ENCODE measurements at regions not wholly inside any gene's neighbourhood (a gene's known extent, or its start where the extent isn't known, plus 50 kb on each side); places are given as distances from the start of the nearest gene placed in this dataset.
"Not testable (repeated sequence)": the region's sequence is repeated elsewhere in the genome, so short reads cannot be mapped to it uniquely, and the experiment has no call there.

DNA sequence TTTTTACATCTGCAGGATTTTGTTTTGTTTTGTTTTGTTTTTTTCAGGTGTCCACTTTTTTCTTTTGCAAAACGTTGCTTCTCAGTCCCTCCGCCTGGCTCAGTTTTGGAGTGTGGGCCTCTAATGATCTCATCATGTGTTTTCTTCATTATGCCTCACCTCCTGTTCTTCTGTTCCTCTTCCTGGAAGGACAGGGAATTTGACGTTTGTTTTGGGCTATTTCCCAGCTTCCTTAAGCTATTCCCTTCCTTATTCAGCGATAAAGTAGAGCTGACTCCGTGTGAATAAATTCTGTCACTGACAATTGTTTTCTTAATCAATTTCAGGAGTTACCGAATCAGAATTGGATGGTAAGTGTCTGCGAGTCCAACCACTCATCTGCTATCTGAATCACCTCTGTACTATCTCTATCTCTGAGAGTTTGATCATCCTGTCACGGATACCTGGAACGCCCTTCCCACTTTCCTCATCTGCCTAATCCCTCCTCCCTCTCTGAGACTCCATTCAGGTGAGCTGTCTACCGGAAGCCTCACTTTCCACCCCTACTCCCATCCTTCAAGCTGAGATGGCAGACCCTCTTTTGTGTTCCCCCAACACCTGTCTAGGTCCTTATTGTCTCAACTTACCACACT, 218.4 kb downstream of the GATA3 start:
- H3K4me1 Mint-ChIP-seq, result no peaks in the 10 kb centered on the region
- DNase-seq (ENCODE audit: low spot score in 2 of 2), result no peak
- no peak overlapping the region for H3K4me3 Mint-ChIP-seq
- H3K9me3 Mint-ChIP-seq, result no peaks in the 10 kb centered on the region
- ATAC-seq, result no peak
- no peaks in the 10 kb centered on the region for H3K36me3 Mint-ChIP-seq
- H3K27ac Mint-ChIP-seq, result no peak overlapping the region

DNA sequence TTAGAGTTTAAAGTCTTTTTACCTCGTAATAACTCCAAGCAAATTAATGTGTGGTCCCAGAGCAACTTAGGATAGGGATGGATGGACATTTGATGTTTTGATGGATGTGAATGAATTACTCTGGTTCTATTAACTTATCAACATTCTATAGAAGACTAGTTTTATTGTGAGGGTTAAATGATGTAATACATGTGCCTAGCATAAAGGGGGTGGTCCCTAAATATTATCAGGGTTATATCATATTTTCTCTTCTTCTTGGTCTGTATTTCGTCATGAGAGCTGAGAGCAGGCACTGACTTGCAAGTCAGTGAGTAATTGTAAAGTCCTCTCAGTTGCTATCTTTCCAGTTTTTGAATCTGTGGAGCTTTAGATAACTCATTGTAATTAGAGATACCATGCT, 219.3 kb downstream of the GATA3 start:
- Mint-ChIP-seq H3K4me3 (no peak overlapping the region), H3K27ac (peak overlapping the region; percentile 16), H3K4me1 (no peaks in the 10 kb centered on the region), H3K36me3 (no peaks in the 10 kb centered on the region), H3K9me3 (no peaks in the 10 kb centered on the region)
- no peak for ATAC-seq
- DNase-seq (ENCODE audit: low spot score in 2 of 2), result no peak

DNA sequence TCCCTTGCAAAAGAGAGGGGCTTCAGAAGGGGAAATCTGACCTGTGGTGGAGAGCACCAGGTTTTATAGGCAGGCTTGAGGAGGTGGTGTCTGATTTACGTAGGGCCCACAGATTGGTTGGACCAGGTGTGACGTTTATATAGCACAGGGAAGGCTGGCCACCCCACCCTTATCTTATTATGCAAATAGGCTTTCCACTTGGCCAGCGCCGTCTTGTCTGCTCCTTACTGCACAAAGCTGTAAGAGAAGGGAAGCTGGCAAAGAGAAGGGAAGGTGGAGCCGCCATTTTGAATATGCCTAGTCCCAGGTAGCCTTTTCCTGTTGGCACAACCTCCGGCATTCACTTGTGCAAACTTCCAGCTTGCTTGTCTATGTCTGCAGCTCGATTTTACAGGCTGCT, 221.4 kb downstream of the GATA3 start:
- ATAC-seq (no peak), DNase-seq (ENCODE audit: low spot score in 2 of 2) (no peak)
- Mint-ChIP-seq H3K36me3 (no peaks in the 10 kb centered on the region), H3K27ac (no peak overlapping the region), H3K9me3 (no peaks in the 10 kb centered on the region), H3K4me3 (no peak overlapping the region), H3K4me1 (peaks cover 6% of the 10 kb centered on the region)

DNA sequence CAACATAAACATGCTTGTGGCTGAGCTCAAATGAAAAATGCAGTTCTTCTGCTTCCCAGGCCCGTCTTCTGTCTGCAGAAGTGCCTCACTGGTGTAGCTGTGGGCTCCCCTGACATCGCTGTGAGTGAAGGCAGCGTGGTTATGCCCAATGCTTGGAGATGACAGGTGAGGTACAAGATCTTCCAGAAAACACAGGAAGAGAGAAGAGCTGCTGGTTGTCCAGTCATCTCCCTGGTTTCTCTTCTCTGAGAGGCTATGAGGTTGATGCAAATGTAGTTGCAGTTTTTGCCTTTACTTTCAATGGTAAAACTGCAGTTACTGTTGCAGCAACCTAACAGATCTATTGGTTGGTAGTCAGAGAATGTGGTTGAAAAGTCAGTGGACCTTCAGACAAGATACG, 223.6 kb downstream of the GATA3 start:
- peaks cover 18% of the 10 kb centered on the region for H3K4me1 Mint-ChIP-seq
- no peaks in the 10 kb centered on the region for H3K36me3 Mint-ChIP-seq
- H3K27ac Mint-ChIP-seq, result no peak overlapping the region
- DNase-seq (ENCODE audit: low spot score in 2 of 2) (no peak), ATAC-seq (peak; percentile 42)
- no peaks in the 10 kb centered on the region for H3K9me3 Mint-ChIP-seq
- H3K4me3 Mint-ChIP-seq, result no peak overlapping the region

DNA sequence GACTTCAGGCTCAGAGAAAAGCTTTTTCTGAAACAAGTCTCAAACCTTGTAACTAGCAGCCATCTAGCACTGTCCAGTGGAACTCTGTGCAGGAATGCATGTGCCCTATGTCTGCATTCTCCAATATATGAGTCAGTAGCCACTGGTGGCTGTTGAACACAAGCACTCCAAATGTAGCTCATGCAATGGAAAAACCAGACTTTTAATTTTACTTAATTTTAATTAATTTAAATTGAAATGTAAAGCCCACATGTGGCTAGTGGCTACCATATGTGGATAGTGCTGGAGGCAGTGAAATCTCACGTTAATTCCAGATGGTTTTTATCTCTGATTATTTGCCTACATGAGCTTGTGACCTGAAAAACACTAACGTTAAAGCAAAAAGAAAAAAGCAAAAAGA, 225.1 kb downstream of the GATA3 start:
- Mint-ChIP-seq H3K36me3 (no peaks in the 10 kb centered on the region), H3K9me3 (no peaks in the 10 kb centered on the region), H3K4me1 (peaks cover 18% of the 10 kb centered on the region), H3K4me3 (no peak overlapping the region), H3K27ac (no peak overlapping the region)
- DNase-seq (ENCODE audit: low spot score in 2 of 2), result no peak
- no peak for ATAC-seq

DNA sequence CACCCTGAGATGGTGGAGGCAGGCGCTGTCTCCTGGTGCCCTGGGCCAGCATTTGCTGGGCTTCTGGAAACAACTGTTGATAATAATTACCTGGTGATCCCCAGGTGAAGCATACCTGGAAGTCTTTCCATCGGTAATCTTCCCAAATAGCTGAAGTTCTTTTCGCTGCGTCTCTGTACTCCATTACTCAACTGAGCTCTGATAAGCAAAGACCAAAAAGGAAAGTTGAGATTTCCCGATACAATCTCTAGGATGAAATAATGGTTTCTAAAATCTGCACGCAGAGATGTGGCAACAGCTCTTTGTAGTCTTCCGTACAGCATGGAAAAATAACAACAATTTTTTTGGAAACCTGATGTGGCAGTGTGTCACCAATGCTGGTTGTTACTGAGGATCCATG, 226.5 kb downstream of the GATA3 start:
- no peak for DNase-seq (ENCODE audit: low spot score in 2 of 2)
- Mint-ChIP-seq H3K27ac (no peak overlapping the region), H3K9me3 (no peaks in the 10 kb centered on the region), H3K4me3 (no peak overlapping the region), H3K4me1 (peaks cover 18% of the 10 kb centered on the region), H3K36me3 (no peaks in the 10 kb centered on the region)
- no peak for ATAC-seq

DNA sequence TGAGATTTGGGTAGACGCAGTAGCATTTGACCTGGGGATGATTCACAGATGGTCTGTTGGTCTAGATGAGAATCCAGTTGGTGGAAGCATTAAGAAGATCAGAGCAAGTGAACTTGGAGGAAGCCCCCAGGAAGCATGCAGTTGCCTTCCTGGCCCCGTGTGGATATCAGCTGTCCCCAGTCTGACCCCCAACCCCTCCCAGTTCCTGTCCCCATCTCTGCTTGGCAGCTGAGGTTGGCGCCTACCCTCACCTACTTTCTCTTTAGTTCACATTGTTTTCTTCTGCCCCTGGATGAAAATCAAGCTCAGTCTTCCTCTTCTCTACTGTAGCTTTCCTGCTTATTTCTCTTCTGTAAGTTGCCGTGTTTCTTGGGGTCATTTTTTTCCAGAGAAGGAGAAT, 227.9 kb downstream of the GATA3 start:
- no peak for DNase-seq (ENCODE audit: low spot score in 2 of 2)
- H3K4me3 Mint-ChIP-seq, result no peak overlapping the region
- H3K27ac Mint-ChIP-seq, result peak overlapping the region; percentile 8
- no peak for ATAC-seq
- no peaks in the 10 kb centered on the region for H3K36me3 Mint-ChIP-seq
- H3K9me3 Mint-ChIP-seq, result no peaks in the 10 kb centered on the region
- H3K4me1 Mint-ChIP-seq, result peaks cover 18% of the 10 kb centered on the region

DNA sequence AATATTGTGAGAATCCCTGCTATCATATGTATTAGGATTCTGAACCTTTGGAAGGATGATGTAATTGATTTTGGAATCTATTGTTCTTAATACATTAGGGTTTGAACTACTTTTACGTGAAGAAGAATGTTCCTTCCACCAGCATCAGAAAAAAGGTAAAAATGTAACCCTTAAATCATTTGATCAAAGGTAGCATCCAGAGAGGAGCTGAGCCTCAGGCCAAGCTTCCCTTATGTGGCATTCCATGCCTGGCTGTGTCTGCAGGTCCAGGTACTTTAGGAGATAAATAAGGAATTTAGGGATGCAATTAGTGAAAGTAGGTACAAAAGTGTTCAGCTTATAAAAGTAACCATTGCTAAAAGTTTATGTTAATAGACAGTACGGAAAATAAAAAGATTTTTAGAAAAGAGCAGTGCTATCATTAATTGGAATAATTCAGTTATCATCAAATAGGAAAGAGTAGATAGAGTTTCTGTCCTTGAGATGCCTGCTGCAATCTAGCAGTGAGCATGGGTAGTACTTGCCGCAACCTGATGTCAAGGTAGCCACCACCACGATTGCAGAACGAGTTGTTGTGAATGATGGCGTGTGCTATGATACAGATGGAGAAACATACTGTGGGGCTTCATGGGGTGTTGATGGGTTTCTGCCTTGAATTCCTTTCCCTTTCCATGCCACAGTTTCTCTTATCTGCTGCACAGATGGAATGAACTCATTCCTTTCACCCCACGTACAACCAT, 228.8 kb downstream of the GATA3 start:
- ATAC-seq (no peak), DNase-seq (ENCODE audit: low spot score in 2 of 2) (no peak)
- no peaks in the 10 kb centered on the region for H3K9me3 Mint-ChIP-seq
- H3K27ac Mint-ChIP-seq, result no peak overlapping the region
- peaks cover 18% of the 10 kb centered on the region for H3K4me1 Mint-ChIP-seq
- no peak overlapping the region for H3K4me3 Mint-ChIP-seq
- H3K36me3 Mint-ChIP-seq, result no peaks in the 10 kb centered on the region

DNA sequence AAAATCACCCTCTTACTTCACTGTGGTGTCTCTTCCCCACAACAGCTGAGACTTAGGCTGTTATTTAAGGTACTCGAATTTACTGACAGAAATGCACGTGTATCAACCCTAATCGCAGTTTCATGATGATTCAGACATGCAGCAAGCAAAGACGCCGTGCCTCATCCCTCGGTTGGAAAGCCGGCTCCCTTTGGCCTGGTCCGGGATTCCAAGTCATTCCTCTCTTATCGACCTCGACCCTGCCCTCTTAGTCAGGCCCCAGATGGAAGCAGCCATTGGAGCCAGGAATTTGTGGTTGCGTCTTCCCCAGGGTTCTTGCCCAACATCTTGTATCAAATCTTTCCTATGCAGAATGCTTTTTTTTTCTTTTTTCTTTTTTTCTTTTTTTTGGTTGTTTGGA, 229.5 kb downstream of the GATA3 start:
- H3K9me3 Mint-ChIP-seq, result no peaks in the 10 kb centered on the region

DNA sequence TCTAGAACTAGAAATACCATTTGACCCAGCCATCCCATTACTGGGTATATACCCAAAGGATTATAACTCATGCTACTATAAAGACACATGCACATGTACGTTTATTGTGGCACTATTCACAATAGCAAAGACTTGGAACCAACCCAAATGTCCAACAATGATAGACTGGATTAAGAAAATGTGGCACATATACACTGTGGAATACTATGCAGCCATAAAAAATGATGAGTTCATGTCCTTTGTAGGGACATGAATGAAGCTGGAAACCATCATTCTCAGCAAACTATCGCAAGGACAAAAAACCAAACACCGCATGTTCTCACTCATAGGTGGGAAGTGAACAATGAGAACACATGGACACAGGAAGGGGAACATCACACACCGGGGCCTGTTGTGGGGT, 231.5 kb downstream of the GATA3 start:
- not testable (repeated sequence) for DNase-seq (ENCODE audit: low spot score in 2 of 2); ATAC-seq; H3K9me3 Mint-ChIP-seq; H3K27ac Mint-ChIP-seq; H3K36me3 Mint-ChIP-seq; H3K4me3 Mint-ChIP-seq
- H3K4me1 Mint-ChIP-seq, result peaks cover 12% of the 10 kb centered on the region

More for the DNA sequence above, 229.5 kb downstream of the GATA3 start:
- Mint-ChIP-seq H3K27ac (no peak overlapping the region), H3K36me3 (no peaks in the 10 kb centered on the region), H3K4me1 (peaks cover 18% of the 10 kb centered on the region), H3K4me3 (no peak overlapping the region)
- ATAC-seq (no peak), DNase-seq (ENCODE audit: low spot score in 2 of 2) (no peak)

DNA sequence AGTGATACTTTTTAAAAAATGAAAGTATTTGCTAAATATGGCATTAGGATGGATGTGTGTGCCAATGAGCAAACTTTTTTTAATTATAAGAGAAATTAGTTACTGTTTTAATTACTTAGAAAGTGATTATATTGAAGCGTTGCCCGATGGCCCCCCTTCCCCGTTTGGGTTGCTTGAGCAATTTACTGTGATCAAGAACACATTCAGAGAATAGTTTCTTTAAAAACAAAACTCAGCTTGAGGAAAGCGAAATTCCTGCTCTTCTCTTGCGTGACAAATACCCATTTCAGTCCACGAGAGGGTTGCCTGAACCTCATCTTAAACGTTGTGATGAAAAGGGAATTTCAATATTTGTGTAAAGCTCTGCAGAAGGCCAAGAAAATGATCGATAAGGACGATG, 234.1 kb downstream of the GATA3 start:
- ATAC-seq, result no peak
- no peak for DNase-seq (ENCODE audit: low spot score in 2 of 2)
- Mint-ChIP-seq H3K9me3 (no peaks in the 10 kb centered on the region), H3K4me3 (no peak overlapping the region), H3K4me1 (no peaks in the 10 kb centered on the region), H3K36me3 (no peaks in the 10 kb centered on the region), H3K27ac (no peak overlapping the region)

DNA sequence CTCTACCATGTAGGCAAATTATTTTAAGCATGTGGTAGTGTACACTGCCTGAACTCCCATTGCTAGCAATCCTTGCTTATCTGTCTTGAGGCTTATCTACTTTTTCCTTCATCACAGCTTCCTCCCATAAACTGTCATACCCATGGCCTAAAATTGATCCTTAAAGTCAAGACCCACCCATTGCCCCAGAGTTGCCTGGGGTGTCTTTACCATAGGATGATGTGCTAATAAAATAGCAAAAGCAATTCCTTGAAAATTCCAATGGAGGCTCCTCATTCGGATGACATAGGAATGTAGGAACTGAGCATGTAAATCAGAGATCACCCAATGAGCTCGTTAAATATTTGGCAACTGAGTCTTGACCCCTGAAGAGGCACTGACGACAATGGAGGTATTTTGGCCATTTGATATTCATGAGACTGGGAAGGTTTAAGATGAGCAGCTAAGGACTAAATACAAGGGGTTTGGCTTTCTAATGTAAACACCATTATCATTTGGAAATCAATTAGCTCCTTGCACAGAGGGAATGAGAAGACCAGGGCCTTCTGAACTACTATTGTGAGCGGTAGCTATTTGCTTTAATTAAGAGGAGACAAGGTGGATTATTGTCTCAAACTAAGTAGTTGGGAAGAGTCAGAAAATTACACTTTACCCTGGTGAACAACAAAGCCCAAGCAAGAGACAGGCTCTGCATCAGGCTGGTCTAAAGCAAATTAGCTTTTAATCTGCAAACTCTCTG, 234.9 kb downstream of the GATA3 start:
- no peaks in the 10 kb centered on the region for H3K4me1 Mint-ChIP-seq
- ATAC-seq, result no peak
- DNase-seq (ENCODE audit: low spot score in 2 of 2), result no peak
- H3K9me3 Mint-ChIP-seq, result no peaks in the 10 kb centered on the region
- H3K36me3 Mint-ChIP-seq, result no peaks in the 10 kb centered on the region
- H3K4me3 Mint-ChIP-seq, result no peak overlapping the region
- H3K27ac Mint-ChIP-seq, result no peak overlapping the region

DNA sequence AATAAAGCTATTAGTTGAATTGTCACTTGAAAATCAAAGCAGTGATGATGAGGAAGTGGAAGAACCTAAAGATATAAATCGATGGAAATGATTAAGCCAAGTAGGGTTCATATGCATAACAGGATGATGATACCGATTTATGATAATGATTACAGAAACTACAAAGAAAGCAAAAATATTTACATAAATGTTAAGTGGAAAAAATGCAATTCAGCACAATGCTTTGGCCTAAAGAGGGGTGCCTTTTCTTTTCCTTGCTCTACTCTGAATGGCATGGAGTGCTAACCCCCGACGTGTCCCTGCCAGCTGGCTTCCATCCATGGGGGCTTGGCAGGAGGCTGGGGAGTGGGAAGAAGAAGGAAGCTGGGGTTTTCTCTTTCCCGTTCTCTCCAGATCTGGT, 240.3 kb downstream of the GATA3 start:
- ATAC-seq (no peak), DNase-seq (ENCODE audit: low spot score in 2 of 2) (no peak)
- no peaks in the 10 kb centered on the region for H3K36me3 Mint-ChIP-seq
- no peaks in the 10 kb centered on the region for H3K9me3 Mint-ChIP-seq
- H3K27ac Mint-ChIP-seq, result no peak overlapping the region
- peaks cover 8% of the 10 kb centered on the region for H3K4me1 Mint-ChIP-seq
- H3K4me3 Mint-ChIP-seq, result no peak overlapping the region

DNA sequence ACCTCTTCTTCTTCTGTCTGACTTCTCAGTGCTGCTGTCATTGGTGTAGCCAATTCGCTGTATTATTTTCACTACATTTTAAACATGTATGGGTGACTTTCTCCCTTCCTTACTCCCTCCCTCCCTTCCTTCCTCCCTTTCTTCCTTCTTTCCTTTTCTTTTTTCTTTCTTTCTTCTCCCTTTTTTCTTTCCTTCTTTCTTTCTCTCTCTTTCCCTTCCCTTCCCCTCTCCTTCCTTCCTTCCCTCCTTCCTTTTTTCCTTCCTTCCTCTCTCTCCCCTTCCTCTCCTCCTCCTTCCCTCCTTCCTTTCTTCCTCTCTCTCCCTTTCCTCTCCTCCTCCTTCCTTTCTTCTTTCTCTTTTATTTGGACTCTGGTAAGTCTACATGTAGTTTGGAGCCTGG, 240.8 kb downstream of the GATA3 start:
- H3K4me3 Mint-ChIP-seq, result no peak overlapping the region
- H3K27ac Mint-ChIP-seq, result no peak overlapping the region
- no peak for ATAC-seq

DNA sequence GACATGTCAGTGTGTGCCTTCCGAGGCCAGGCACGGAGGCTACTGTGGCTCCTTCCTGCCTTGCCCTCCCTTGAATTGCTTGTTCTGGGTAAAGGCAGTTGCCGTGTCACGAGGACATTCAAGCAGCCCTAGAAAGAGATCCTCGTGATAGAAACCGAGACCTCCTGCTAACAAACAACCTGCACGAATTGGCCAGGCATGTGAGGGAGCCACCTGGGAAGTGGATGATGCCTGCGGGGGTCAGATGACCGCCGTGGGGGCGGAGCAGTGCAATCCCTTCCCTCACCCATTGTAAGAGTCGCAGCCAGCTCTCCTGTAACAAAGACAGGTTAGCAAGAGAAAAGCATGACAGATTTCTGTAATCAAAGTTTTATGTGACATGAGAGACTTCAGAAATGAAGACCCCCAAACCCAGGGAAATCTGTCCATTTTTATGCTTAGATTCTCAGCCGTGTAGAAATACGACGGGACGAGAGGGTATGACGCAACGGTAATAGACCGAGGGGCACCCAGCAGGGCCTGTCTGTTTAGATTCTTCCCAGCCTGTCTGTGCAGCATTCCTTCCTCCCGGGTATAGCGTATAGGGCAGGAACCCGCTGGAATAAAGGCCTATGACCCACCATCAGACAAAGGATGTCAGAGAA, 241.7 kb downstream of the GATA3 start:
- Mint-ChIP-seq H3K36me3 (no peaks in the 10 kb centered on the region), H3K4me3 (no peak overlapping the region), H3K9me3 (no peaks in the 10 kb centered on the region), H3K27ac (no peak overlapping the region), H3K4me1 (peaks cover 8% of the 10 kb centered on the region)
- ATAC-seq, result no peak
- DNase-seq (ENCODE audit: low spot score in 2 of 2), result no peak

More for the DNA sequence above, 240.8 kb downstream of the GATA3 start:
- Mint-ChIP-seq H3K4me1 (peaks cover 8% of the 10 kb centered on the region), H3K9me3 (no peaks in the 10 kb centered on the region), H3K36me3 (no peaks in the 10 kb centered on the region)
- no peak for DNase-seq (ENCODE audit: low spot score in 2 of 2)

Measured in stimulated activated effector memory CD8-positive, alpha-beta T cell treated with anti-CD3 and anti-CD28 coated beads, Interleukin-12 subunit alpha, Interleukin-12 subunit beta, amount 100 ng/mL, for 72 hours (primary cell).